ENCODE measurements at regions not wholly inside any gene's neighbourhood (a gene's known extent, or its start where the extent isn't known, plus 50 kb on each side); places are given as distances from the start of the nearest gene placed in this dataset.

DNA sequence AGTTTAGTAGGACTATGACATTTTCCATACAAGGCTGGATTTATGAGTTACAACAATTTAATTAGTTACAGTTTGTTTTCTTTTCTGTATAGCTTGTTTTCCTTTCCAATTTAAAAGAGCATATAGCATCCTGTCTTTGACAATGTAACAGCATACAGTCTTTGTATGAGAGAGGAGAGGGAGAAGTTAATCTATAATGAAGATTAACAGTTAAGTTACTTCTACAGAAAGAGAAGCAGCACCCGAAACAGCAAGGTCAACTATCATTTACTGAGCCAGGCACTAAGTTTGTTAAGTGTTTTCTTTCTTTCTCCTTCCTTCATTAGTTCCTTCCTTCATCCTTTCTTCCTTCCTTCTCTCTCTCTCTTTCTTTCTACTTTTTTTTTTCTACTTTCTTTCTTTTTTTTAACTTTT lies 52.3 kb upstream of the RAB4A start:
- DNase-seq (ENCODE audit: low spot score in 2 of 2) = no peak
- Histone ChIP-seq H3K27me3 (no peaks in the 10 kb centered on the region), H3K9me3 (no peaks in the 10 kb centered on the region), H3K36me3 (no peaks in the 10 kb centered on the region), H3K27ac (no peak overlapping the region), H3K4me1 (peaks cover 0 to 7% of the 10 kb centered on the region in 2 donors), H3K4me3 (no peak overlapping the region)
- intact Hi-C loops (cut with DNase I; ENCODE audit: low total_unique reads) = loop anchor here (5.0 kb wide), 1 partner anchor 996 kb away; no protein-coding TSS in a partner anchor
- TF ChIP-seq POLR2A (IDR thresholded peaks at IDR 0.05) = no peak
- no peak for TF ChIP-seq POLR2AphosphoS5 (IDR thresholded peaks at IDR 0.05)
- TF ChIP-seq, protein P1, sequence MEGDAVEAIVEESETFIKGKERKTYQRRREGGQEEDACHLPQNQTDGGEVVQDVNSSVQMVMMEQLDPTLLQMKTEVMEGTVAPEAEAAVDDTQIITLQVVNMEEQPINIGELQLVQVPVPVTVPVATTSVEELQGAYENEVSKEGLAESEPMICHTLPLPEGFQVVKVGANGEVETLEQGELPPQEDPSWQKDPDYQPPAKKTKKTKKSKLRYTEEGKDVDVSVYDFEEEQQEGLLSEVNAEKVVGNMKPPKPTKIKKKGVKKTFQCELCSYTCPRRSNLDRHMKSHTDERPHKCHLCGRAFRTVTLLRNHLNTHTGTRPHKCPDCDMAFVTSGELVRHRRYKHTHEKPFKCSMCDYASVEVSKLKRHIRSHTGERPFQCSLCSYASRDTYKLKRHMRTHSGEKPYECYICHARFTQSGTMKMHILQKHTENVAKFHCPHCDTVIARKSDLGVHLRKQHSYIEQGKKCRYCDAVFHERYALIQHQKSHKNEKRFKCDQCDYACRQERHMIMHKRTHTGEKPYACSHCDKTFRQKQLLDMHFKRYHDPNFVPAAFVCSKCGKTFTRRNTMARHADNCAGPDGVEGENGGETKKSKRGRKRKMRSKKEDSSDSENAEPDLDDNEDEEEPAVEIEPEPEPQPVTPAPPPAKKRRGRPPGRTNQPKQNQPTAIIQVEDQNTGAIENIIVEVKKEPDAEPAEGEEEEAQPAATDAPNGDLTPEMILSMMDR (IDR thresholded peaks at IDR 0.05) = no peak

DNA sequence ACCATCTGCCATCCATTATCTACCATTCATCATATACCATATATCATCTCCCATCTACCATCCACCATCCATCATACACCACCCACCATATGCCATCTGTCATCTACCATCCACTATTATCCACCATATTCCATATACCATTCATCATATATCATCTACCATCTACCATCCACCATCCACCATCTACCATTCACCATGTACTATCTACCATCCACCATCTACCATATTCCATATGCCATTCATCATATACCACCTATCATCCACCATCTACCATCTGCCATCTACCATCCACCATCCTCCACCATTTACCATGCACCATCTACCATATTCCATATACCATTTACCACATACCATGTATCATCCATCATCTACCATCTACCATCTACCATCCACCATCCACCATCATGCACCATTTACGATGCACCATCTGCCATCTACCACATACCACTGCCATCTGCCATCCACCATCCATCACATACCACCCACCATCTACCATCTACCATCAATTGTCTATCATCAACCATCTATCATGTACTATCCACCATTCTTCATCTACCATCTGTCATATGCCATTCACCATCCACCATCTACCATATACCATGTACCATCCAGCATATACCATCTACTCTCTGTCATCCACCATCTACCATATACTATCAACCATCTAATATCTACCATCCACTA lies 50.6 kb upstream of the RAB4A start:
- TF ChIP-seq, protein P1 (IDR thresholded peaks at IDR 0.05) = no peak
- TF ChIP-seq POLR2A (IDR thresholded peaks at IDR 0.05) (no peak), POLR2AphosphoS5 (IDR thresholded peaks at IDR 0.05) (no peak)
- peaks cover 0 to 16% of the 10 kb centered on the region in 2 donors for H3K4me1 ChIP-seq
- H3K27ac ChIP-seq = peak overlapping the region; percentile 89 to 91
- intact Hi-C loops (cut with DNase I; ENCODE audit: low total_unique reads) = no loop called here
- DNase-seq (ENCODE audit: low spot score in 2 of 2) = no peak
- H3K36me3 ChIP-seq = no peaks in the 10 kb centered on the region
- no peaks in the 10 kb centered on the region for H3K27me3 ChIP-seq
- H3K4me3 ChIP-seq = no peak overlapping the region
- H3K9me3 ChIP-seq = no peaks in the 10 kb centered on the region

DNA sequence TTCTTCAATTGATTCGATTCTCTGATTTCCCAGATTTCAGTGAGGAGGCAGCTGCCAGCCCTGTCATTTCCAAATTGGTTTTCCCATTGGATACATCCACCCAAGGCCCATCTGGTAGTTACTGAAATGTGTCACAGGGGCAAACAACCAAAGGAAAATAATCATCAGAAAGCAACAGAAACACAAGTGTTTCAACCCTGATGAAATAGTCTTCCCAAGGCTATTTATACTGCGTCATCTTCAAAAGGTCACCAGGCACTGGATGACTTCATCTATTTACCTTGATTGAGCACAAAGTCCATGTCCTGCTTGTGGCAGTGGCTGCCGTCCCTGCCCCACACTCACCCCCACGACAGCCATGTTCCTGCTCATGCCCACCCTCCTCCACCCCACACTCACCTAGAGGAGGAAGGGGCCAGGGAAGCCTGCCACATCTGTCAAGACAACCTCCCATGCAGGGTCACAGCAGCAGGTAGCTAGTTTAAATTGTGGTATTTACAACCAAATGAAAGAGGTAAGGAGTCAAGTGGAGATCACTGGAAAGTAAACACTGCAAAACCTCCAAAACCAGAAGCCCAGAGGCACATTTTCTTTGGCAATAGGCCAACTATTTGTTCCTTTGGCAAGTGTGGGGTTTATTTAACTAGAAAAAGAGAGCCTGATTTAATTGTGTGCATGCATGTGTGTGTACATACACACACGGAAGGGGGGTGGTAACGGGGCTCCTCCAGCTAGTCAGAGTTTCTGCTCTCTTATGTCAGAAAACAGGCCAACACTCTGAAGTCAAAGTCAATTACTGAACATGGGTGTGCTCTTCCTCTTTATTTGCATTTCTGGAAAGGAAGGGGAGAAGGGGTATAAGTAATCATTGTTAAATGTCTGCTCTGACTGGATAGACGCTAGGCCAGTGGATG lies 49.5 kb upstream of the RAB4A start:
- Histone ChIP-seq H3K9me3 (no peaks in the 10 kb centered on the region), H3K27me3 (no peaks in the 10 kb centered on the region), H3K4me1 (peaks cover 0 to 16% of the 10 kb centered on the region in 2 donors), H3K36me3 (no peaks in the 10 kb centered on the region), H3K27ac (peak overlapping the region; percentile 89 to 91), H3K4me3 (peak overlapping the region in 1 of 3 donors; percentile 9)
- peak; percentile 70 to 87 for DNase-seq (ENCODE audit: low spot score in 2 of 2)
- TF ChIP-seq POLR2AphosphoS5 (IDR thresholded peaks at IDR 0.05) (peak in 2 of 3 donors; percentile 55 to 79), POLR2A (IDR thresholded peaks at IDR 0.05) (no peak)
- TF ChIP-seq, protein P1 (IDR thresholded peaks at IDR 0.05) = no peak
- intact Hi-C loops (cut with DNase I; ENCODE audit: low total_unique reads) = no loop called here

Data from breast epithelium (tissue), 4 donors.